IMR-90 (cell line): ENCODE measurements at regions not wholly inside any gene's neighbourhood (a gene's known extent, or its start where the extent isn't known, plus 50 kb on each side); places are given as distances from the start of the nearest gene placed in this dataset.

ENCODE experiments used
- ATAC-seq: fragments of 200-7000 bp; cut with Tn5 transposase; 2 replicates; pipeline ENCODE4 v1.9.1; 2020; ENCODE audit warnings: low read depth, mild to moderate bottlenecking, moderate library complexity
- BruUV-seq: library from RNA; stranded (reverse); fragments of 400-500 nt; replicated peaks from 2 replicates; lab custom pipeline; 2021; lab: Mats Ljungman, UMichigan
- CTCF ChIA-PET: fragments of 300-600 bp; formaldehyde crosslinking; extraction: SDS; loops from one replicate; lab custom pipeline; 2021; ENCODE audit warnings: antibody characterized with exemption; lab: Yijun Ruan, JAX
- POLR2A ChIA-PET: fragments of 300-600 bp; sonication (Branson Sonifier 250); formaldehyde crosslinking; loops from one replicate; lab custom pipeline; 2022; ENCODE audit warnings: antibody characterized with exemption; ENCODE audit not compliant: unreplicated experiment; lab: Charles Lee
- DNase-seq: peaks from one replicate; pipeline ENCODE4 v3.0.0; 2013
- H2AFZ ChIP-seq: replicated peaks from 2 replicates; pipeline ENCODE3; 2013; ENCODE audit warnings: low read length, mild to moderate bottlenecking; ENCODE audit not compliant: poor library complexity
- H2AK5ac ChIP-seq: 2 replicates; pipeline ENCODE4 v1.6.1; 2013; ENCODE audit warnings: low read depth, low read length, inconsistent platforms
- H2AK9ac ChIP-seq: replicated peaks from 2 replicates; pipeline ENCODE3; 2013; ENCODE audit warnings: mild to moderate bottlenecking, low read depth, low read length, moderate library complexity; ENCODE audit not compliant: poor library complexity
- H2BK120ac ChIP-seq: 2 replicates; pipeline ENCODE4 v1.6.1; 2013; ENCODE audit warnings: low read depth, low read length, inconsistent platforms
- H2BK15ac ChIP-seq: 3 replicates; pipeline ENCODE4 v1.6.1; 2013; ENCODE audit warnings: low read depth, low read length, inconsistent platforms
- H2BK20ac ChIP-seq: 2 replicates; pipeline ENCODE4 v1.6.1; 2013; ENCODE audit warnings: low read depth, mild to moderate bottlenecking, inconsistent platforms, low read length, moderate library complexity
- H2BK5ac ChIP-seq: 2 replicates; pipeline ENCODE4 v1.6.1; 2013; ENCODE audit warnings: mild to moderate bottlenecking, low read depth, low read length, inconsistent platforms; ENCODE audit not compliant: poor library complexity, severe bottlenecking
- H3K14ac ChIP-seq: replicated peaks from 2 replicates; pipeline ENCODE4 v1.6.1; 2013; ENCODE audit warnings: low read depth, low read length, inconsistent platforms
- H3K18ac ChIP-seq: 2 replicates; pipeline ENCODE4 v1.6.1; 2013; ENCODE audit warnings: low read depth, low read length, control low read depth
- H3K23ac ChIP-seq: 2 replicates; pipeline ENCODE4 v1.6.1; 2013; ENCODE audit warnings: low read depth, low read length, inconsistent platforms
- H3K27ac ChIP-seq: 2 replicates; pipeline ENCODE4 v1.5.1; 2013; ENCODE audit warnings: mild to moderate bottlenecking, control low read depth, low read length; ENCODE audit not compliant: insufficient read depth
- H3K27me3 ChIP-seq: 2 replicates; pipeline ENCODE4 v1.6.1; 2013; ENCODE audit warnings: low read length; ENCODE audit not compliant: control insufficient read depth, insufficient read depth
- H3K36me3 ChIP-seq: 2 replicates; pipeline ENCODE4 v1.6.1; 2013; ENCODE audit warnings: low read length, mixed read lengths; ENCODE audit not compliant: control insufficient read depth, insufficient read depth
- H3K4ac ChIP-seq: 2 replicates; pipeline ENCODE4 v1.6.1; 2013; ENCODE audit warnings: low read depth, low read length, inconsistent platforms
- H3K4me1 ChIP-seq: 2 replicates; pipeline ENCODE4 v1.6.1; 2013; ENCODE audit warnings: low read length, mixed read lengths; ENCODE audit not compliant: control insufficient read depth, insufficient read depth
- H3K4me2 ChIP-seq: 2 replicates; pipeline ENCODE4 v1.6.1; 2013; ENCODE audit warnings: low read depth, mild to moderate bottlenecking, control low read depth, low read length, moderate library complexity
- H3K4me3 ChIP-seq: 2 replicates; pipeline ENCODE4 v1.5.1; 2013; ENCODE audit warnings: low read depth, mild to moderate bottlenecking, control low read depth, low read length, moderate library complexity; ENCODE audit not compliant: insufficient read depth
- H3K56ac ChIP-seq: 2 replicates; pipeline ENCODE4 v1.6.1; 2013; ENCODE audit warnings: low read length, inconsistent platforms; ENCODE audit not compliant: insufficient read depth; ENCODE audit errors: extremely low read depth
- H3K79me1 ChIP-seq, 2 experiments: 2 replicates each; pipeline ENCODE4 v1.6.1; 2013; ENCODE audit warnings: low read length in 2 of 2, inconsistent platforms in 1 of 2, low read depth in 1 of 2
- H3K9ac ChIP-seq: 2 replicates; pipeline ENCODE4 v1.6.1; 2013; ENCODE audit warnings: low read depth, low read length, control low read depth
- H3K9me1 ChIP-seq: 2 replicates; pipeline ENCODE4 v1.6.1; 2013; ENCODE audit warnings: low read length, inconsistent platforms; ENCODE audit not compliant: insufficient read depth
- H3K9me3 ChIP-seq: 2 replicates; pipeline ENCODE4 v1.6.1; 2013; ENCODE audit warnings: low read length; ENCODE audit not compliant: control insufficient read depth, insufficient read depth
- H4K20me1 ChIP-seq: 2 replicates; pipeline ENCODE4 v1.6.1; 2013; ENCODE audit warnings: low read length, inconsistent platforms; ENCODE audit not compliant: insufficient read depth
- H4K5ac ChIP-seq: 2 replicates; pipeline ENCODE4 v1.6.1; 2013; ENCODE audit warnings: mild to moderate bottlenecking, low read depth, low read length, control low read depth
- H4K8ac ChIP-seq, 2 experiments: 2 replicates each; pipeline ENCODE4 v1.6.1; 2013; ENCODE audit warnings: low read depth in 2 of 2, low read length in 2 of 2, control low read depth in 1 of 2, inconsistent platforms in 1 of 2
- H4K91ac ChIP-seq: 2 replicates; pipeline ENCODE4 v1.6.1; 2013; ENCODE audit warnings: low read depth, low read length, inconsistent platforms; ENCODE audit not compliant: insufficient read depth
- ELK1 ChIP-seq: fragments of 150-350 bp; IDR thresholded peaks from 2 replicates; pipeline ENCODE4 v1.6.1; 2016; ENCODE audit warnings: low read depth, mild to moderate bottlenecking, low read length, moderate library complexity, borderline replicate concordance
- FOS ChIP-seq: fragments of 150-350 bp; IDR thresholded peaks from 2 replicates; pipeline ENCODE4 v1.6.1; 2016; ENCODE audit warnings: low read depth, low read length
- MAZ ChIP-seq: IDR thresholded peaks from 2 replicates; pipeline ENCODE4 v1.6.1; 2012; ENCODE audit warnings: low read depth, mild to moderate bottlenecking, low read length, improper control_type of control experiment, moderate library complexity, borderline replicate concordance
- RAD21 ChIP-seq: IDR thresholded peaks from 2 replicates; pipeline ENCODE4 v1.6.1; 2012; ENCODE audit warnings: low read length, improper control_type of control experiment
- RCOR1 ChIP-seq: IDR thresholded peaks from 2 replicates; pipeline ENCODE4 v1.6.1; 2012; ENCODE audit warnings: mild to moderate bottlenecking, low read length, improper control_type of control experiment; ENCODE audit not compliant: insufficient replicate concordance
- RFX5 ChIP-seq: IDR thresholded peaks from 2 replicates; pipeline ENCODE4 v1.8.0; 2012; ENCODE audit warnings: low read depth, mild to moderate bottlenecking, low read length, moderate library complexity
- SMC3 ChIP-seq: fragments of 150-350 bp; IDR thresholded peaks from 2 replicates; pipeline ENCODE4 v1.6.1; 2016; ENCODE audit warnings: low read depth, mild to moderate bottlenecking, antibody characterized with exemption, low read length, moderate library complexity
- WGBS, 2 experiments: methylation state at CpG; one replicate each; pipeline versions ENCODE4 v1.1.5 to v1.1.7; 2013; ENCODE audit warnings: missing lambda C conversion rate in 2 of 2; ENCODE audit not compliant: insufficient read length in 1 of 2; ENCODE audit errors: extremely low coverage in 2 of 2; 5-methylcytosine and 5-hydroxymethylcytosine counted together
- dilution Hi-C: fragments of 300-500 bp; cut with HindIII; formaldehyde crosslinking; loops from one replicate; pipeline ENCODE4 v1.14.3; 2018; ENCODE audit warnings: low sequenced_read_pairs; ENCODE audit not compliant: unreplicated experiment
- in situ Hi-C: fragments of 300-500 bp; cut with MboI; formaldehyde crosslinking; loops from 3 replicates; pipeline ENCODE4 v1.14.3; 2019; ENCODE audit warnings: low sequenced_read_pairs, inconsistent platforms, mixed read lengths
- intact Hi-C: fragments of 100-400 bp; cut with micrococcal nuclease; formaldehyde crosslinking; loops from 2 replicates; pipeline ENCODE4 v1.10.0; 2022
- TF ChIP-seq, protein P1 (sequence below): fragments of 150-350 bp; IDR thresholded peaks from 2 replicates; pipeline ENCODE4 v1.6.1; 2017; ENCODE audit warnings: mild to moderate bottlenecking, antibody characterized with exemption, low read length, low read depth

DNA sequence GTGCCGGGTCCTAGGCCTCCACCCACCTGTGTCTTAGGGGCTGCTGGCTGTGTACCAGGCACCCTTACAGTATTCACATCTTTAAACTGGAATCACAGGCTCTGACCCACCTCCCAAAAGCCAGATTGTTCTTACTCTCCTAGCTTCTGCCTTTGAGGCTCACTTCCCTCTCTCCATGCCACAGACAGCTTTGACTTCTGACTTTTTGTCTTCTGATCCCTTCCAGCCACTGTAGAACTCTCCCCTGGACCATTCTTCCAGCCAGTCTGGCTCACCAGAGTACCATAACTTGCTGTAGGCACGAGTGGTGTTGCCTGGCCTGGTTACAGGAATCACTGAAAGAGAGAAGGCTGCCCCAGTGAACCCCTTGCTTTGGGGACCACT, 58.1 kb upstream of the STUM start:
- no peak overlapping the region for H3K4me2 ChIP-seq
- ChIA-PET CTCF (interaction anchor here (0.6 kb wide), 2 partner anchors 320 to 658 kb away, joined by 3 to 4 read pairs; no protein-coding TSS in a partner anchor), POLR2A (no interaction called here)
- dilution Hi-C loops, result no loop called here
- DNase-seq (no peak), ATAC-seq (no peak)
- no peak overlapping the region for H2AK5ac ChIP-seq
- no peak overlapping the region for H3K56ac ChIP-seq
- no TSS peak for BruUV-seq
- H3K9me3 ChIP-seq, result no peaks in the 10 kb centered on the region
- H2BK20ac ChIP-seq, result no peak overlapping the region
- H3K27me3 ChIP-seq, result peaks cover 20% of the 10 kb centered on the region
- H4K8ac ChIP-seq, result no peak overlapping the region
- no peak overlapping the region for H2AK9ac ChIP-seq
- no peak overlapping the region for H3K23ac ChIP-seq
- in situ Hi-C loops, result no loop called here
- no peaks in the 10 kb centered on the region for H3K4me1 ChIP-seq
- TF ChIP-seq MAZ (no peak), SMC3 (no peak), RFX5 (no peak), FOS (no peak), RCOR1 (no peak), RAD21 (no peak), ELK1 (no peak)
- TF ChIP-seq, protein P1, sequence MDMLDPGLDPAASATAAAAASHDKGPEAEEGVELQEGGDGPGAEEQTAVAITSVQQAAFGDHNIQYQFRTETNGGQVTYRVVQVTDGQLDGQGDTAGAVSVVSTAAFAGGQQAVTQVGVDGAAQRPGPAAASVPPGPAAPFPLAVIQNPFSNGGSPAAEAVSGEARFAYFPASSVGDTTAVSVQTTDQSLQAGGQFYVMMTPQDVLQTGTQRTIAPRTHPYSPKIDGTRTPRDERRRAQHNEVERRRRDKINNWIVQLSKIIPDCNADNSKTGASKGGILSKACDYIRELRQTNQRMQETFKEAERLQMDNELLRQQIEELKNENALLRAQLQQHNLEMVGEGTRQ, result no peak
- no peak overlapping the region for H3K18ac ChIP-seq
- no peak overlapping the region for H3K4me3 ChIP-seq
- H3K27ac ChIP-seq, result no peak overlapping the region
- 20% methylated on average over 1 of the region's 2 CpGs; no CpG with 5 or more reads in 1 of the 2 experiments for whole genome bisulfite sequencing, 2 experiments
- H3K36me3 ChIP-seq, result no peaks in the 10 kb centered on the region
- H3K79me1 ChIP-seq, result no peaks in the 10 kb centered on the region
- intact Hi-C loops, result no loop called here
- no peaks in the 10 kb centered on the region for H4K20me1 ChIP-seq
- H3K14ac ChIP-seq, result no peak overlapping the region
- no peak overlapping the region for H4K91ac ChIP-seq
- no peaks in the 10 kb centered on the region for H3K9me1 ChIP-seq
- no peak overlapping the region for H2BK120ac ChIP-seq
- H2BK5ac ChIP-seq, result no peak overlapping the region
- no peak overlapping the region for H3K4ac ChIP-seq
- H4K5ac ChIP-seq, result no peak overlapping the region
- H2AFZ ChIP-seq, result no peak overlapping the region
- no peak overlapping the region for H3K9ac ChIP-seq
- no peak overlapping the region for H2BK15ac ChIP-seq
